CD14-positive monocyte (primary cell): ENCODE measurements at regions not wholly inside any gene's neighbourhood (a gene's known extent, or its start where the extent isn't known, plus 50 kb on each side); places are given as distances from the start of the nearest gene placed in this dataset.

ENCODE experiments used
- DNase-seq, 3 donors: peaks; one replicate each; pipeline ENCODE4 v3.0.0-alpha.2; 2011 to 2022
- H2AFZ ChIP-seq: 2 replicates; pipeline ENCODE4 v1.6.0; 2012; ENCODE audit warnings: mild to moderate bottlenecking, low read depth, low read length, inconsistent platforms; ENCODE audit not compliant: insufficient read depth, poor library complexity, severe bottlenecking
- H3K27ac ChIP-seq, 2 donors: 1 replicate in 1 of 2; 2 replicates in 1 of 2; pipeline ENCODE4 v1.5.1; 2012 to 2013; ENCODE audit warnings: low read length in 2 of 2, control low read depth in 1 of 2, inconsistent platforms in 1 of 2, low read depth in 1 of 2, mild to moderate bottlenecking in 1 of 2
- H3K27me3 ChIP-seq, 2 donors: one replicate each; pipeline versions ENCODE4 v1.6.0 to v1.6.1; 2011 to 2013; ENCODE audit warnings: low read length in 2 of 2; ENCODE audit not compliant: control insufficient read depth in 2 of 2, insufficient read depth in 2 of 2
- H3K36me3 ChIP-seq, 2 donors: replicated peaks in 1 of 2; 1 replicate in 1 of 2; 2 replicates in 1 of 2; pipeline versions ENCODE4 v1.5.1 to v1.6.1; 2012 to 2013; ENCODE audit warnings: low read length in 2 of 2, control low read depth in 1 of 2, inconsistent platforms in 1 of 2, mild to moderate bottlenecking in 1 of 2; ENCODE audit not compliant: insufficient read depth in 2 of 2, control insufficient read depth in 1 of 2
- H3K4me1 ChIP-seq, 2 donors: 1 replicate in 1 of 2; 2 replicates in 1 of 2; pipeline versions ENCODE4 v1.5.1 to v1.6.1; 2012 to 2013; ENCODE audit warnings: low read length in 2 of 2, control low read depth in 1 of 2, inconsistent platforms in 1 of 2, mild to moderate bottlenecking in 1 of 2, moderate library complexity in 1 of 2; ENCODE audit not compliant: insufficient read depth in 2 of 2, control insufficient read depth in 1 of 2
- H3K4me2 ChIP-seq: replicated peaks from 2 replicates; pipeline ENCODE3; 2012; ENCODE audit warnings: low read length, moderate library complexity, mild to moderate bottlenecking; ENCODE audit not compliant: poor library complexity, severe bottlenecking; ENCODE audit errors: extremely low read depth
- H3K4me3 ChIP-seq, 3 experiments: fragments of 200-600 bp in 1 of 3; sonication (generic) in 1 of 3; replicated peaks in 1 of 3; 1 replicate in 2 of 3; 2 replicates in 1 of 3; pipeline ENCODE4 v1.5.1; 2011 to 2013; ENCODE audit warnings: low read length in 3 of 3, mild to moderate bottlenecking in 3 of 3, control low read depth in 2 of 3, low read depth in 2 of 3, inconsistent platforms in 1 of 3, moderate library complexity in 1 of 3
- H3K79me2 ChIP-seq: 2 replicates; pipeline ENCODE4 v1.6.0; 2012; ENCODE audit warnings: mild to moderate bottlenecking, control low read depth, inconsistent platforms, low read length, moderate library complexity; ENCODE audit not compliant: insufficient read depth
- H3K9ac ChIP-seq: 2 replicates; pipeline ENCODE4 v1.6.0; 2017; ENCODE audit warnings: low read length, mild to moderate bottlenecking; ENCODE audit not compliant: insufficient read depth, poor library complexity, severe bottlenecking
- H3K9me3 ChIP-seq, 2 donors: replicated peaks in 1 of 2; 1 replicate in 1 of 2; 2 replicates in 1 of 2; pipeline versions ENCODE4 v1.5.1 to v1.6.1; 2012 to 2013; ENCODE audit warnings: low read length in 2 of 2, control low read depth in 1 of 2; ENCODE audit not compliant: control insufficient read depth in 1 of 2, insufficient read depth in 1 of 2
- H4K20me1 ChIP-seq: 2 replicates; pipeline ENCODE4 v1.6.0; 2012; ENCODE audit warnings: mild to moderate bottlenecking, low read length, control low read depth, moderate library complexity; ENCODE audit not compliant: insufficient read depth
- H3K27ac Mint-ChIP-seq, 7 donors: one replicate each; pipeline ENCODE4 v1.8.0; 2020; ENCODE audit warnings: mild to moderate bottlenecking in 7 of 7, mixed read lengths in 7 of 7, moderate library complexity in 6 of 7, inconsistent platforms in 2 of 7
- H3K27me3 Mint-ChIP-seq, 3 donors: one replicate each; pipeline ENCODE4 v1.8.0; 2021 to 2022; ENCODE audit warnings: low read depth in 3 of 3, mild to moderate bottlenecking in 3 of 3, mixed read lengths in 3 of 3, moderate library complexity in 3 of 3, inconsistent platforms in 1 of 3
- H3K36me3 Mint-ChIP-seq, 2 donors: one replicate each; pipeline ENCODE4 v1.8.0; 2020; ENCODE audit warnings: mixed read lengths in 2 of 2, inconsistent platforms in 1 of 2, mild to moderate bottlenecking in 1 of 2
- H3K4me1 Mint-ChIP-seq: one replicate; pipeline ENCODE4 v1.8.0; 2020; ENCODE audit warnings: mild to moderate bottlenecking, mixed read lengths
- H3K4me3 Mint-ChIP-seq, 2 donors: one replicate each; pipeline ENCODE4 v1.8.0; 2020; ENCODE audit warnings: mild to moderate bottlenecking in 2 of 2, mixed read lengths in 2 of 2, moderate library complexity in 1 of 2
- H3K9me3 Mint-ChIP-seq, 7 donors: one replicate each; pipeline ENCODE4 v1.8.0; 2020 to 2022; ENCODE audit warnings: mixed read lengths in 7 of 7, mild to moderate bottlenecking in 6 of 7, moderate library complexity in 6 of 7, inconsistent platforms in 2 of 7
- WGBS: methylation state at CpG from one replicate; pipeline ENCODE4 v1.1.5; 2013; ENCODE audit warnings: missing lambda C conversion rate; ENCODE audit not compliant: insufficient coverage; 5-methylcytosine and 5-hydroxymethylcytosine counted together
- intact Hi-C, 2 donors: fragments of 100-400 bp; cut with micrococcal nuclease; formaldehyde crosslinking; loops; one replicate each; pipeline versions ENCODE4 v1.15.0 to v1.15.1; 2023
- TF ChIP-seq, protein P1 (sequence below): fragments of 200-600 bp; IDR thresholded peaks from one replicate; pipeline ENCODE4 v1.8.0; 2022; ENCODE audit warnings: antibody characterized with exemption, mild to moderate bottlenecking

DNA sequence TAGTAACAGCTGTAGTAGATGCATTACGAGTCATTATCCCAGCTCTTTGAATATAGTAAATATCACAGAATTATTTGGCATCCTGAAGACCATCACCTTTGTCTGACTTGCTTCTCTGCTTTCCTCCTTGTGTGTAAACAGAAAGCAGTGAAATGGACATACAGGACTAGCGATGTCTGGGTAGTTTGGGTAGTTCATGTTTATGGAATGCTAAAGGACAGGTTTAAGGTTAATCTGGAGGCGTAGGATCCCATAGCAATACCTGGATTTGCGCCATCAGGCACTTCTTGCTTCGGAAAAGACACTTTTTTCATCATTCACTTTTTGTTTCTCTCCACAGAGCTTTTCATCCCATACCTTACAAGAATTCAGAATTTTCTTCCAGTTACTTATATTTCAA lies 232.2 kb downstream of the GPAT3 start:
- TF ChIP-seq, protein P1, sequence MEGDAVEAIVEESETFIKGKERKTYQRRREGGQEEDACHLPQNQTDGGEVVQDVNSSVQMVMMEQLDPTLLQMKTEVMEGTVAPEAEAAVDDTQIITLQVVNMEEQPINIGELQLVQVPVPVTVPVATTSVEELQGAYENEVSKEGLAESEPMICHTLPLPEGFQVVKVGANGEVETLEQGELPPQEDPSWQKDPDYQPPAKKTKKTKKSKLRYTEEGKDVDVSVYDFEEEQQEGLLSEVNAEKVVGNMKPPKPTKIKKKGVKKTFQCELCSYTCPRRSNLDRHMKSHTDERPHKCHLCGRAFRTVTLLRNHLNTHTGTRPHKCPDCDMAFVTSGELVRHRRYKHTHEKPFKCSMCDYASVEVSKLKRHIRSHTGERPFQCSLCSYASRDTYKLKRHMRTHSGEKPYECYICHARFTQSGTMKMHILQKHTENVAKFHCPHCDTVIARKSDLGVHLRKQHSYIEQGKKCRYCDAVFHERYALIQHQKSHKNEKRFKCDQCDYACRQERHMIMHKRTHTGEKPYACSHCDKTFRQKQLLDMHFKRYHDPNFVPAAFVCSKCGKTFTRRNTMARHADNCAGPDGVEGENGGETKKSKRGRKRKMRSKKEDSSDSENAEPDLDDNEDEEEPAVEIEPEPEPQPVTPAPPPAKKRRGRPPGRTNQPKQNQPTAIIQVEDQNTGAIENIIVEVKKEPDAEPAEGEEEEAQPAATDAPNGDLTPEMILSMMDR: no peak
- no peaks in the 10 kb centered on the region for H3K9me3 Mint-ChIP-seq
- WGBS: 100% methylated on average over 2 of the region's 5 CpGs
- no peak overlapping the region for H3K27ac ChIP-seq
- no peaks in the 10 kb centered on the region for H4K20me1 ChIP-seq
- peaks cover 4 to 12% (median 11%) of the 10 kb centered on the region in 3 donors for H3K27me3 Mint-ChIP-seq
- H3K4me1 Mint-ChIP-seq: no peaks in the 10 kb centered on the region
- no peaks in the 10 kb centered on the region for H3K36me3 Mint-ChIP-seq
- peaks cover 0 to 4% of the 10 kb centered on the region in 2 donors for H3K27me3 ChIP-seq
- no peak overlapping the region for H3K4me3 ChIP-seq
- no peaks in the 10 kb centered on the region for H3K36me3 ChIP-seq
- H3K79me2 ChIP-seq: no peaks in the 10 kb centered on the region
- H2AFZ ChIP-seq: no peak overlapping the region
- no peaks in the 10 kb centered on the region for H3K4me1 ChIP-seq
- intact Hi-C loops: no loop called here
- H3K4me3 Mint-ChIP-seq: no peak overlapping the region
- H3K4me2 ChIP-seq: no peak overlapping the region
- no peak for DNase-seq
- no peak overlapping the region for H3K27ac Mint-ChIP-seq
- H3K9ac ChIP-seq: no peak overlapping the region
- no peaks in the 10 kb centered on the region for H3K9me3 ChIP-seq

DNA sequence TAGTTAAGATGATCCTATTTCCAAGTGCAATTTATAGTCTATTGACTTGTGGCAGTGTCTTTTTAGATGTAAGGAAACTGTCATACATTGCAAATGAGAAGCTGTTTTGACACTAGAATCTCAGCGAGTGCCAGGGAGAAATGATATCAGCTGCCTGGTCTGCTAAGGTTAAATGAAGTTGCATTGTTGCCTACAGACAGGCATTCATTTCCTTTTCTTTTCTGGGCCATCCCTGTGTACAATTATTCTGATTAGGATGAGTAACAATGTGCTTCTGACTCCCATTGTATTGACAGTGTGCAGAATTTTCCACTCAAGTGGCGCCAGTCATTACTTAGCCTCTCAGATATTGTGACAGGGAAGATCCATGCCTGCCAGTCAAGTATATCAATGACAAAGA lies 231.2 kb downstream of the GPAT3 start:
- H3K9me3 ChIP-seq: no peaks in the 10 kb centered on the region
- no peak for DNase-seq
- Mint-ChIP-seq H3K9me3 (no peaks in the 10 kb centered on the region), H3K27me3 (peaks cover 4 to 14% (median 12%) of the 10 kb centered on the region in 3 donors), H3K27ac (no peak overlapping the region), H3K36me3 (no peaks in the 10 kb centered on the region), H3K4me1 (no peaks in the 10 kb centered on the region), H3K4me3 (no peak overlapping the region)
- TF ChIP-seq, protein P1: no peak
- no peaks in the 10 kb centered on the region for H3K79me2 ChIP-seq
- no peaks in the 10 kb centered on the region for H4K20me1 ChIP-seq
- H3K4me1 ChIP-seq: no peaks in the 10 kb centered on the region
- WGBS: 100% methylated on average over 1 of the region's 2 CpGs
- H3K27me3 ChIP-seq: peaks cover 0 to 4% of the 10 kb centered on the region in 2 donors
- H3K4me2 ChIP-seq: no peak overlapping the region
- no peak overlapping the region for H3K4me3 ChIP-seq
- intact Hi-C loops: no loop called here
- H3K36me3 ChIP-seq: no peaks in the 10 kb centered on the region
- H3K9ac ChIP-seq: no peak overlapping the region
- no peak overlapping the region for H2AFZ ChIP-seq
- no peak overlapping the region for H3K27ac ChIP-seq
